HG03095 (cell line): ENCODE measurements at regions not wholly inside any gene's neighbourhood (a gene's known extent, or its start where the extent isn't known, plus 50 kb on each side); places are given as distances from the start of the nearest gene placed in this dataset.
A peak's percentile ranks its signal among the peaks of the same experiment; 100 is the strongest.

ENCODE experiments used
- ATAC-seq: cut with Tn5 transposase; IDR thresholded peaks from one replicate; pipeline ENCODE4 v1.9.1; 2021; ENCODE audit warnings: moderate library complexity; ENCODE audit not compliant: unreplicated experiment

GRCh38 chr6:6834356-6835222, 246.1 kb downstream of the LY86 start:
- ATAC-seq, result no peak

- no peak for ATAC-seq
Observed at GRCh38 chr6:6835223-6835503, 246.6 kb downstream of the LY86 start.

GRCh38 chr6:6836609-6837406, 248.3 kb downstream of the LY86 start:
- ATAC-seq, result no peak

GRCh38 chr6:6837541-6838080, 249.1 kb downstream of the LY86 start:
- ATAC-seq, result no peak

GRCh38 chr6:6840831-6841291, 252.3 kb downstream of the LY86 start:
- ATAC-seq, result peak; percentile 94

GRCh38 chr6:6841571-6841970, 253.1 kb downstream of the LY86 start:
- no peak for ATAC-seq

- no peak for ATAC-seq
Observed at GRCh38 chr6:6842291-6842690, 253.8 kb downstream of the LY86 start.

GRCh38 chr6:6843057-6843627, 254.6 kb downstream of the LY86 start:
- ATAC-seq, result no peak

GRCh38 chr6:6843777-6844176, 255.3 kb downstream of the LY86 start:
- no peak for ATAC-seq

- ATAC-seq, result no peak
Observed at GRCh38 chr6:6844530-6844929, 256.0 kb downstream of the LY86 start.

- ATAC-seq, result no peak
Observed at GRCh38 chr6:6845603-6846002, 257.1 kb downstream of the LY86 start.

- ATAC-seq, result no peak
Observed at GRCh38 chr6:6847591-6847990, 259.1 kb downstream of the LY86 start.

GRCh38 chr6:6851059-6851948, 256.5 kb upstream of the RREB1 start:
- no peak for ATAC-seq

- ATAC-seq, result no peak
Observed at GRCh38 chr6:6851949-6852261, 255.9 kb upstream of the RREB1 start.

- peak; percentile 72 for ATAC-seq
Observed at GRCh38 chr6:6856538-6857523, 250.9 kb upstream of the RREB1 start.

GRCh38 chr6:6857528-6857927, 250.2 kb upstream of the RREB1 start:
- ATAC-seq, result no peak

- ATAC-seq, result no peak
Observed at GRCh38 chr6:6858533-6858982, 249.2 kb upstream of the RREB1 start.

- ATAC-seq, result no peak
Observed at GRCh38 chr6:6859105-6859504, 248.7 kb upstream of the RREB1 start.

GRCh38 chr6:6859722-6860121, 248.0 kb upstream of the RREB1 start:
- no peak for ATAC-seq
